ENCODE measurements at regions not wholly inside any gene's neighbourhood (a gene's known extent, or its start where the extent isn't known, plus 50 kb on each side); places are given as distances from the start of the nearest gene placed in this dataset.
"Not testable (repeated sequence)": the region's sequence is repeated elsewhere in the genome, so short reads cannot be mapped to it uniquely, and the experiment has no call there.

DNA sequence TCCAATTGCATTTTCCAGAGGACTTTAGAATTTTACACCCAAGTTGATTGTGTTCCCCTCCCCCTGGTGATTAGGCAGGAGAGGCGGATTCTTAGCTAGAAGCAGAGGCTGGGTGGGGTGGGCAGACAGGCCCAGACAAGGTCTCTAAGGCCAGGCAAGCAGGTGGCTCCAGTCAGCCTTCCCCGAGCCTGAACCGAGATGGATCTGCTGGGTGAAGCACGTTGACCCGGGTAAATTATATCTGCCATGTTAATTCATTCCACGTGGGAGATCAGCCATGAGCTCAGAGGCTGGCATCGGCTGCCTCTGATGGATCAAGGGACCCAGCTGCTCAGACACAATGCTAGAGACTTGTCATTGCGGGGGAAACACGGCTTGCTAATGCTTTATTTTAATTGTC lies 159.5 kb upstream of the MAFB start:
- DNase-seq (ENCODE audit: low read depth in 2 of 2, low spot score in 1 of 2) = no peak

DNA sequence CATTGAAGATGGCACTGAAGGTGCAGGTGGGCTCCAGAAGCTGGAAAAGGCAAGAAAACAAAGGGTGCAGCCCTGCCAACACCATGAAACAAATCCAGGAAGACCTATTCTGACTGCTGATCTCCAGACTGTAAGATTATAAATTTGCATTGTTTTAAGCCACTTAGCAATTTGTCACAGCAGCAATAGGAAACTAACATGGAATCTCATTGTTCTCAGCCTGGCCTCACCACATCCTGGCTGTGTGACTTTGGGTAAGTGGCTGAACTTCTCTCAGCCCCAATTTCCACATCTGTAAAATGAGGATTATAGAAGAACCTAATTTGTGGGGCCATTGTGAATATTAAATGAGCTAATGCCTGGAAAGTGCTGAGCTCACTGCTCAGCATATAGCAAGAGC lies 160.4 kb upstream of the MAFB start:
- no peak for DNase-seq (ENCODE audit: low read depth in 2 of 2, low spot score in 1 of 2)

DNA sequence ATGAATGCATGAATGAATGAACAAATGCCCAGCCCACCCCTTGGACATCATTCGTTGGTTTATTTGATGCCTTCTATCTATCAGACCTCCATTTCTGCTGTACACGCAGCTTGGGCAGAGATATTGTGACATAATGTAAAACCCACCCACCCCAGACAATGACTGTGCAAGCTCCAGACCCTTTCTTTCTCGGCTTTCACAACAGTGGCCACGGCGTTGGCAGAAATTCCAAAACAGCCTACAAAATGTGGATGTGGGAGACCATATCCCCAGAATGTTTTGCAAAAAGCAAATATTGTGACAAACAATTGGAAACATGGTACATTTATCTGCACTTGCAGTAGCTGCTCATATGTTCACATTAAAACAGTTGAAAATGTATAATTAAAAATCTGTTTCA lies 162.0 kb upstream of the MAFB start:
- no peak for DNase-seq (ENCODE audit: low read depth in 2 of 2, low spot score in 1 of 2)

DNA sequence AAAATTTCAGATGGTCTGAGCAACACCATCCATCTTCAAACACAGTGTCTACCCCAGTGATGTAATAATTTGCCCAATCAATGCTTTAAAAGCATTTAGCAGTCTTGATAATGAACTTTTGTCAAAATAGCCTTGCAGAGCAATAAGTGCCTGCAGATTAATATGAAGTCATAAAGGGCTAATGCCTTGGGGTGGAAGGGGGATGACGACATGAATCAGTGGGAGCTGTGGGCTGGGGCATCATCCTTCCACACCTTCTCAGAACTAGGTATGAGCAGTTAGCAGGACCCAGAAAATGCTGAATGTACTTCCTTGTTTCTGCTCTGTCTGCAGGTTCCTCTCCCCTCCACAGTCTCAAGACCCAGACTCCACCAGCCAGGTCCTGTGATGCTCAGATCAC lies 166.2 kb upstream of the MAFB start:
- no peak for DNase-seq (ENCODE audit: low read depth in 2 of 2, low spot score in 1 of 2)

DNA sequence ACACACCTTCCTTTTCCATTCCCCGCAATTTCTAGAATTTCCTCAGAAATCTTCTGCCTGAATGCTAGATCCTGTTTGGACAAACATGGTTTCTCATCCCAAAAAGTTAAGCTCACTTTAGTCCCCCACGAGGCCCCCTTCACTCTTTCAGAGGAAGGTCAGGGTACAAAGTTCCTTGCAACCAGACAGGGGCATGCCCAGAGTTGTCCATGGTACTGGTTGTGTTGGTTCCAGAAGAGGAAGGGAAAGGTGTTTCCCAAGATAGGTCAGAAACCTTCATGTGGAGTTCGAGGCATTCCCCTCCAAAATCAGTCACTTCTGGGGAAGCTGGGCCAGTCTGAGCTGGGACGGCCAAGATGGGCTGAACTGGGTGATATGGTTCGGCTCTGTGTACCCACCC lies 167.6 kb upstream of the MAFB start:
- DNase-seq (ENCODE audit: low read depth in 2 of 2, low spot score in 1 of 2) = no peak

DNA sequence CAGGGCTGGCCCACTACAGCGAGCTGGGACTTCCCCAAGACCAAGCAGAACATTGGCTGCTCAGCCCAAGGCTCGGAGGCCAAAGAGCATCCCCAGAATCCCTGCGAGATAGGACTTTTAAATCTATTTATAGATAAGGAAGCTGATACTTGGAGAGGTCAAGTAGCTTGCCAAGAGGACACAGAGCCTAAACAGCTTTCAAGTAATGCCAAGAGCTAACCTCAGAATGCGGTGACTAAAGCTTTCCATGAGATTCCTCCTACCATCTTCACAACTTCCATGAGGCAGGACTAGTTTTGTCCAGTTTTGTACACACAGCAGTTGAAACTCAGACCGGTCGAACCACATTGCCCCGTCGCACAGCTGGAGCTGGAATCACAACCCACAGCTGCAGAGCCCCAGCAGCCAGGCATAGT lies 168.1 kb upstream of the TOP1 start:
- no peak for DNase-seq (ENCODE audit: low read depth in 2 of 2, low spot score in 1 of 2)

DNA sequence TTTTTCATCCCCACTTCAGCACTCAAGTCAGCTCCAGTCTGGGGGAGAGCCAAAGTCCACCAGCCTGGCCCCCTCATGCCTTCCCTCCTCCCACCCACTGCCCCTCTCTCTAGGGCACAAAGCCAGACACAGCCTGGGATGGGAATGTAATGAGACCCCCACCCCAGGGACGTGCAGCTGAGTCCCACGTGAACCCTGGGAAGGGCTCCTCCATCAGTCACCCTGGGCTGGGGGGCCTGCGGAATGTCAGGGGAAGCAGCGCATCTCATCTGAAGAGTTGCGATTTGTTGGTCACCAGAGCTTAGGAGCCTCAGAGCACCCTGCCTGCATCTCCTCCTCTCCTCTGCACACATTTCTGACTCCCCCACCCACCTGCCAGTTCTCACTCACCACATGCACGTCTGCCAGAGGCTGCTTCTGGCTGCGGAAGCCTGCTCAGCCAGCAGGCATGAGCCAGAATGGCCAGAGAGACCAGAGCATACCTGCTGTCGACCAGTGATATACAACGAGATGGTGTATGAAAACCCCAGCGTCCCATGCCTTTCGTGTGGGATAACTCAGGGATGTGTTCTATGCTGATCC lies 167.1 kb upstream of the TOP1 start:
- no peak for DNase-seq (ENCODE audit: low read depth in 2 of 2, low spot score in 1 of 2)

GRCh38 chr20:40863355-40863919 lies 165.2 kb upstream of the TOP1 start:
- no peak for DNase-seq (ENCODE audit: low read depth in 2 of 2, low spot score in 1 of 2)

DNA sequence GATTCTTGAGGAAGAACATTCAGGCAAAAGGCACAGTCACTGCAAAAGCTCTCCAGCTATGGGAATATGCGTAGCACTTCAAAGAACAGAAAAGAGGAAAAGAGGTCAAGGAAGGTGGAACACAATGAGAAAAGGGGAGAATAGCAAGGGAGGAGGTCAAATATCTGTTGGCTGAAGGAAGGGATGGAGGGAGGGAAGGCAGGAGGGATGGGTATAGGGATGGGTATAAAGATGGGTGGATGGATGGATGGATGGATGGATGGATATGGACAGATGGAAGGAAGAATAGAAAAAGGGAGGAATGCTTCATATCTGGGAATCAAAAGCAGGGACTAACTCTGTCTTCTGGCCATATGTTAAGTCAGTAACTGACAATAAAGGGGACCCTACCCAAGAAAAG lies 164.2 kb upstream of the TOP1 start:
- no peak for DNase-seq (ENCODE audit: low read depth in 2 of 2, low spot score in 1 of 2)

- no peak for DNase-seq (ENCODE audit: low read depth in 2 of 2, low spot score in 1 of 2)
Observed at GRCh38 chr20:40865095-40865494, 163.5 kb upstream of the TOP1 start.

GRCh38 chr20:40866056-40866455 lies 162.6 kb upstream of the TOP1 start:
- no peak for DNase-seq (ENCODE audit: low read depth in 2 of 2, low spot score in 1 of 2)

DNA sequence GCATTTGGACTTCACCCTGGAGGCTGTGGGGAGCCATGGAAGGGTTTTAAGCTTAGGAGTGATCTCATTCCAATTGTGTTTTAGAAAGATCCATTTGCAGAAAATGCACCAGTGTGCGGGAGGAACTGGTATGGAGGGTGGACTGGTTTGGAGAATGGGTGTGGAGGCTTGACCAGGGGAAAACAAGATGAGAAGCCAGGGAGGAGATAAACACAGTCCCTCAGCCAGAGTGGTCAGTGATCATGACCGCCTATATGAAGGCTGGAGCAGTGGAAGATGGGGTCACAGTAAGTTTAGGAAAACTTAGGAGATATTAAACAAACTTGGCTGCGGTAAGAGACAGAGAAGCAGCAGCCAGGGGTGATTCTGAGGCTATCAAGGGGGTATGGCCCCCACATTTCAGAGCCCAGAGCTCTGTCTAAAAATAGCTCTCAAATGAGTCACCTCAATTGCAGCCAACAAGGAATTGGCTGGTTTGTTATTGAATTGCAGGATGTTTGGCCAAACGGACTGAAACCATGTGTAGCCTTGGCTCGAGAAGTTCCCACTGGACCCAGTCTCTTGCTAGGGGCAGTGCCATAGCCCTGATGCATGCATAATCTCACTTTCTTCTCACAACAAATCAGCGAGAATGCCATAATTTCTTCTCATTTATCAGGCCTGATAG lies 159.9 kb upstream of the TOP1 start:
- DNase-seq (ENCODE audit: low read depth in 2 of 2, low spot score in 1 of 2) = no peak

DNA sequence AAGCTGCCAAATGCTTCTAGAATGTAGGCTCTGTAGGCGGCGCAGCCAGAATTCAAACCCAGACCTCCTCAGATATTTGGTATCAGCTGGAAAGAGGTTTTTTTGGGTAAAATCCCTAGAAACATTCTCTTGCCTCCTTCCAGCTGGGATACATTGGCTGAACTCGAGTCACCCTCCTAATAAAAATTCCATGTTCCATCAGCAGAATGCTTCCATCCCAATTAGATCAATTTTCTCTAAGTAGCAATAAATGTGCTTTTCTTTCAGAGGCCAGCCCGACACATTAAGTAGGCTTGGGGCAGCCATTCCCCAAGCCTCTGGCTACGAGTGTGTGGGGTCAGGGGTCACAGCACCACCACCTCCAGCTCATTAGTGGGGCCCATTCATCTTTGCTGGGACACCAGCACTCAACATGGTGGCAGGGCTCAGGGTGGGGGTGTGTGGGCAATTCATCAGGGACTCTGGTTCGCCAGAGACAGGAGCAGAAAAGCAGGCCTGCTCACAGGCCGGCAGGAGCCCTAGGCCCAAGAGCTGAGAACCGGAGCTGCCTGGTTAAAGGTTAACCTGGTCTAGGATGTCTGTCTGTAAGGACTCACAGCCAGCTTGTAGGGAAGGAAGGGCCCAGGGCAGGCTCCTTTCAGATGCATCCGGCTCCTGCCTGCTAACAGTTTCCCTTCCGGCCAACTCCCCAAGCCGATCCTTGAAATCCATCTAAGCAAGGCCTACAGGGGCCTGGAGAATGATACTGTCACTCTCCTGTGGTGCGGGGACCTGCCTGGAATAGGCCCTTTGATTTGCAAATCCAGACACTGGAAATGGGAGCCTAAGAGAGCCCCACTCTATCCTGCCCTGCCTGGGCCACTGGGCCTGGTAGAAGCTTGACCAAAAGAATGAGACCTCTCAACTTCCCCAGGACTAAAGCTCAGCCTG lies 159.1 kb upstream of the TOP1 start:
- no peak for DNase-seq (ENCODE audit: low read depth in 2 of 2, low spot score in 1 of 2)

GRCh38 chr20:40875116-40876085 lies 153.2 kb upstream of the TOP1 start:
- DNase-seq (ENCODE audit: low read depth in 2 of 2, low spot score in 1 of 2) = no peak

GRCh38 chr20:40878099-40878498 lies 150.5 kb upstream of the TOP1 start:
- not testable (repeated sequence) for DNase-seq (ENCODE audit: low read depth in 2 of 2, low spot score in 1 of 2)

DNA sequence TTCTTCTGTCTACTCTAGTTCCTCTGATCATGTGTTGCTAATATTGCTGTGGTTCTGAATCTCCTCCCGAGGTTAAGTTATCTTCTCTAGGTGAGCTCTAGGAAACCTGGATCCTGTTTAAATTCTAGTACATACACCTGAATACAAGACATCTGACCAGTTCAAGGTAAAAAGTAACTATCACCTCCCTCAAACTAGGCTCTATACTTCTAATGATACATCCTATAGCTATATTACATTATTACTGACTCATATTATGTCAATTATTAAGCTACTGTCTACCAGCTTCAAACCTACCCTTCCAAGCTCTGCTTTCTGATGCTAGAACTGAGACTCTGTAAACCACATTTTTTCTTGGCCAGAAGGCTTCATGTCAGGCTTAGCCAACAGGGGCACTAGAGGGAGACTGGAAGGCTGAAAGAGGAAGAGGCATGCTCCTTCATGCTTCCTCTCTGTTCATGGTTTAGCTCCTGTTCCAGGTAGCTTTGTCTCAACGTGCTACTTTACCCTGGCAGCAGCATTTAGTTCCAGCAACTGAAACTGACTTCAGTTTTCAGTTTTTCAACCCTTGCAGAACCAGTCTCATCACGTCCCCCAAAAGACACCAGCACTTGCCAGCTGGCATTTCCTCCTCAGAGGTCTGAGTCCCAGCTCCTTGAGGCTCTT lies 148.4 kb upstream of the TOP1 start:
- no peak for DNase-seq (ENCODE audit: low read depth in 2 of 2, low spot score in 1 of 2)

DNA sequence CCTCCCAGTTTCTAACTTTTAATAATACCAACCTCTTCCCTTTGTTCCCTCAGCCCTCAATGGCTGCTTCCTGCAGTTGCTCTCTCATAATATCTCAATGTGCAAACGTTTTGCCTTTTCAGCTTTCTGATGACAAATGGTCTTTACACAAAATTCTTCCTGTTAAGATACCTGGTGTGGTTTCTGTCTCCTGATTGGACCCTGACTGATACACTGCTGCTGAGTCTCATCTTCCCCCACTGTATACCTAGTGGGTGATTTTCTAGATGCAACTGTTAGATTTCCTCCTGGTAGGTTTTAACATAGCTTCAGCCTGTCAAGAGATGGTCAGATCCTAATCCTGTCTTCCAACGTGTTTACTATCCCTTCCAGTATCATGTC lies 147.9 kb upstream of the TOP1 start:
- DNase-seq (ENCODE audit: low read depth in 2 of 2, low spot score in 1 of 2) = no peak

DNA sequence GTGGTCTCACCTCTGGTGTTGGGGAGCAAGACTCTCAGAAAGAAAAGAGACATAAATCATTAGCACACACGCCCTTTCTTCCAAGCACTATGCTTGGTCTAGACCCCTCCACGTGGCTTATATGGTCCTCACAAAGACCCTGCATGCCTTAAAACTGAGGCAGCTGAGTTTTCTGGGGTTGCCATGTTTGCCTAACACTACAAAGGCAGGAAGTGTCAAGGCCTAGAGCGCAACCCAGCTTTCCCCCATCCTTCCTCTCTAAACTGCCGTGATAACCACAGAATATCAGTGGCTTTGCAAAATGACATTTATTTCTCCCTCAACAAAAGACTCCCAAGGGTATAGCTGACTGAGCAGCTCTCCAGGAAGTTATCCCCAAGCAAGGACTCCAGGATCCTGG lies 146.5 kb upstream of the TOP1 start:
- no peak for DNase-seq (ENCODE audit: low read depth in 2 of 2, low spot score in 1 of 2)

- no peak for DNase-seq (ENCODE audit: low read depth in 2 of 2, low spot score in 1 of 2)
Observed at GRCh38 chr20:40883097-40883496, 145.5 kb upstream of the TOP1 start.

GRCh38 chr20:40887105-40887504 lies 141.5 kb upstream of the TOP1 start:
- no peak for DNase-seq (ENCODE audit: low read depth in 2 of 2, low spot score in 1 of 2)
